Vagina (tissue), 2 donors: ENCODE measurements at regions not wholly inside any gene's neighbourhood (a gene's known extent, or its start where the extent isn't known, plus 50 kb on each side); places are given as distances from the start of the nearest gene placed in this dataset.

ENCODE experiments used
- DNase-seq, 2 donors: peaks; one replicate each; pipeline ENCODE4 v3.0.0-alpha.2; 2017; ENCODE audit errors: extremely low spot score in 2 of 2
- H3K27ac ChIP-seq: fragments of 200-600 bp; sonication (generic); one replicate; pipeline ENCODE4 v1.5.1; 2019
- H3K27me3 ChIP-seq: fragments of 200-600 bp; sonication (generic); one replicate; pipeline ENCODE4 v1.5.1; 2019
- H3K36me3 ChIP-seq, 2 donors: fragments of 200-600 bp; sonication (generic); one replicate each; pipeline ENCODE4 v1.5.1; 2017 to 2019
- H3K4me1 ChIP-seq: fragments of 200-600 bp; sonication (generic); one replicate; pipeline ENCODE4 v1.5.1; 2019
- H3K4me3 ChIP-seq, 2 donors: fragments of 200-600 bp; sonication (generic); 1 replicate in 1 of 2; 2 replicates in 1 of 2; pipeline ENCODE4 v1.5.1; 2016 to 2019
- H3K9me3 ChIP-seq: fragments of 200-600 bp; sonication (generic); one replicate; pipeline ENCODE4 v1.5.1; 2019
- POLR2A ChIP-seq, 2 donors: fragments of 450-650 bp; IDR thresholded peaks; one replicate each; pipeline ENCODE4 v1.6.1; 2017; ENCODE audit warnings: antibody characterized with exemption in 2 of 2, mild to moderate bottlenecking in 2 of 2, moderate library complexity in 2 of 2
- POLR2AphosphoS5 ChIP-seq, 2 donors: sonication (generic); formaldehyde crosslinking; IDR thresholded peaks; one replicate each; pipeline ENCODE4 v1.9.0; 2017; ENCODE audit warnings: antibody characterized with exemption in 2 of 2, mild to moderate bottlenecking in 2 of 2, low read depth in 1 of 2; ENCODE audit not compliant: insufficient read depth in 1 of 2
- intact Hi-C: fragments of 100-400 bp; cut with DNase I; formaldehyde crosslinking; loops from one replicate; pipeline ENCODE4 v1.15.1; 2023
- TF ChIP-seq, protein P1 (sequence below), 3 experiments: fragments of 450-650 bp in 2 of 3; fragments of 200-600 bp in 1 of 3; sonication (generic) in 1 of 3; IDR thresholded peaks; one replicate each; pipeline ENCODE4 v1.5.1; 2017 to 2019; ENCODE audit warnings: antibody characterized with exemption in 3 of 3, mild to moderate bottlenecking in 2 of 3, moderate library complexity in 2 of 3

DNA sequence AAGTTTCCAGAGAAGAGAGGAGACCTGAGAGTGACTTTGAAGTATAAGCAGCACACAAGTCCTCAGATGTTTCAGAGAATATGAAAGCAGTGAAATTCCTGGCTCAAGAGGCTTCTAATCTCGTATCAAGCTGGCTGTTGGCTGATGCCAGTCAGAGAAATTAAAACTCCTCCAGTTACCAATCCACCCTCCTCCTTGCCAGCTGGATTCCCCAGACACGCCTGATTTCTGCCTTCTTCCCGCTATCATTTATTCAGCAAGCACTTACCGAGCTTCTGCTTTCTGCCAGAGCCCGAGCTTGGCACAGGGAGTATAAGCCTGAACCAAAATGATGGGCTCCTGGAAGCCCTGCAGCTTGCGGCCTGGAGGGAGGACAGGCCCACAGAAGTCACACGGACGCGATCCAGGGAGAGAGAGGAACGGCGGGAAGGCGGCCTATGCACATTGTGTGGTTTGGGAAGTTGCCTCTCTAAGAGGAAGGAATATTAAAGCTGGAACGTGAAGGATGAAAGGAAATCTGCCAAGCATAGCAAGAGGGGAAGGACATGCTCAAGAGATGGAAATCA is 102.4 kb upstream of the TBL1X start:
- Histone ChIP-seq H3K4me1 (no peaks in the 10 kb centered on the region), H3K9me3 (no peaks in the 10 kb centered on the region), H3K27me3 (no peaks in the 10 kb centered on the region), H3K36me3 (no peaks in the 10 kb centered on the region), H3K4me3 (no peak overlapping the region), H3K27ac (no peak overlapping the region)
- DNase-seq = no peak
- TF ChIP-seq POLR2A (IDR thresholded peaks at IDR 0.05) (no peak), POLR2AphosphoS5 (IDR thresholded peaks at IDR 0.05; ENCODE audit: insufficient read depth in 1 of 2, low read depth in 1 of 2) (no peak)
- TF ChIP-seq, protein P1, sequence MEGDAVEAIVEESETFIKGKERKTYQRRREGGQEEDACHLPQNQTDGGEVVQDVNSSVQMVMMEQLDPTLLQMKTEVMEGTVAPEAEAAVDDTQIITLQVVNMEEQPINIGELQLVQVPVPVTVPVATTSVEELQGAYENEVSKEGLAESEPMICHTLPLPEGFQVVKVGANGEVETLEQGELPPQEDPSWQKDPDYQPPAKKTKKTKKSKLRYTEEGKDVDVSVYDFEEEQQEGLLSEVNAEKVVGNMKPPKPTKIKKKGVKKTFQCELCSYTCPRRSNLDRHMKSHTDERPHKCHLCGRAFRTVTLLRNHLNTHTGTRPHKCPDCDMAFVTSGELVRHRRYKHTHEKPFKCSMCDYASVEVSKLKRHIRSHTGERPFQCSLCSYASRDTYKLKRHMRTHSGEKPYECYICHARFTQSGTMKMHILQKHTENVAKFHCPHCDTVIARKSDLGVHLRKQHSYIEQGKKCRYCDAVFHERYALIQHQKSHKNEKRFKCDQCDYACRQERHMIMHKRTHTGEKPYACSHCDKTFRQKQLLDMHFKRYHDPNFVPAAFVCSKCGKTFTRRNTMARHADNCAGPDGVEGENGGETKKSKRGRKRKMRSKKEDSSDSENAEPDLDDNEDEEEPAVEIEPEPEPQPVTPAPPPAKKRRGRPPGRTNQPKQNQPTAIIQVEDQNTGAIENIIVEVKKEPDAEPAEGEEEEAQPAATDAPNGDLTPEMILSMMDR (IDR thresholded peaks at IDR 0.05) = no peak
- intact Hi-C loops = no loop called here

DNA sequence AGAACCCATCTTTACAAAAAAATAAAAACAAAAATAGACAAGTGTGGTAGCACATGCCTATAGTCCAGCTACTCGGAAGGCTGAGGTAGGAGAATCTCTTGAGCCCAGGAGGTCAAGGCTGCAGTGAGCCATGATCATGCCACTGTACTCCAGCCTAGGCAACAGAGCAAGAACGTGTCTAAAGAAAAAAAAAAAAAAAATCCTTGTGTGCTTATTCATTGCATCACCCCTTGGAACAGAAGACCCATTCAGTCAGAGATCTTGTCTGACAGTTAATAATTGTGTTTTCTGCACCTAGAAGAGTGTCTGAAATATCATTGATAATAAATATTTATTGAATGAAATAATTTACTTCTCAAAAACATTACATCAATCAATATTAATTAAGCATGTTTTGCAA is 97.4 kb upstream of the TBL1X start:
- Histone ChIP-seq H3K4me1 (no peaks in the 10 kb centered on the region), H3K4me3 (no peak overlapping the region), H3K9me3 (no peaks in the 10 kb centered on the region), H3K36me3 (no peaks in the 10 kb centered on the region), H3K27me3 (no peaks in the 10 kb centered on the region), H3K27ac (no peak overlapping the region)
- DNase-seq = no peak
- no peak for TF ChIP-seq POLR2AphosphoS5 (IDR thresholded peaks at IDR 0.05; ENCODE audit: insufficient read depth in 1 of 2, low read depth in 1 of 2)
- intact Hi-C loops = no loop called here

DNA sequence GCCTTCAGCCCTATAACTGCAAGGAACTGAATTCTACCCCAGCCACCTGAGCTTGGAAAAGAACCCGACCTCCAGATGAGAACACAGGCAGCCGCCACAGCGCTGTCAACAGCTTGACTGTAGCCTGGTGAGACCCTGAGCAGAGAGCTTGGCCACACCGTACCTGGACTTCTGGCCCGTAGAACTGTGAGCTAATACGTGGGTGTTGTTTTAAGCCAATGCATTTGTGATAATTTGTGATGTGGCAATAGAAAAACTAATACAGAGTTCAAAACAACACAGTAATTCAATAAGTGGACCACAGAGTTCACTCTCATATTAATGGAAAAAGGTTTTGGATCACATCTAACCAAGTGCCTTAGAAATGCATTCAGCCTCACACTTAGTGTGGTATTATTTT is 96.6 kb upstream of the TBL1X start:
- intact Hi-C loops = no loop called here

DNA sequence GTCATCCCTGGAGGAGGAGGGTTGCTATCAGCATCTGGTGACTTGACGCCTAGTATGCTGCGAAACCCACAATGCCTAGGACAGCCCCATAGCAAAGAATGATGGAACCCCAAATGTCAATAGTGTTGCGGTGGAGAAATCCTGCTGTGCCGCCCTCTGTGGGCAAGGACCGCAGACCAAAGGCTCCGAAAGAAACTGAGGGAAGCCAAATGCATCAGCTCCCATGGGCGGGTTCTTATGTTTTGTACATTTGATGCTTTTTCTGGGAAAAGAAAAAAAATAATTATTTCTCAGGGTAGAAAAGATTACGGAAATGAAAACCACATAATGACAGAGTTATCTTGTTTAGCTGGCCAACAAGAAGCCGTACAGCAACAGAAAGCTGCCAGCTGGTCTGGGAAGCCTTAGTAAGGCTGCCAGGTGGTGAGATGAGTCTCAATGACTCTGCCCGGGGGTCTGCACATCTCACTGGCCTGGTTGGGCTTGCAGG is 95.0 kb upstream of the TBL1X start:
- DNase-seq = no peak
- no peaks in the 10 kb centered on the region for H3K27me3 ChIP-seq
- intact Hi-C loops = no loop called here
- H3K4me1 ChIP-seq = no peaks in the 10 kb centered on the region
- H3K36me3 ChIP-seq = no peaks in the 10 kb centered on the region
- H3K4me3 ChIP-seq = no peak overlapping the region
- H3K9me3 ChIP-seq = no peaks in the 10 kb centered on the region
- H3K27ac ChIP-seq = no peak overlapping the region
- TF ChIP-seq POLR2A (IDR thresholded peaks at IDR 0.05) = no peak
- TF ChIP-seq, protein P1 (IDR thresholded peaks at IDR 0.05) = no peak
- TF ChIP-seq POLR2AphosphoS5 (IDR thresholded peaks at IDR 0.05; ENCODE audit: insufficient read depth in 1 of 2, low read depth in 1 of 2) = no peak

More for the DNA sequence above, 96.6 kb upstream of the TBL1X start:
- Histone ChIP-seq H3K4me1 (no peaks in the 10 kb centered on the region), H3K9me3 (no peaks in the 10 kb centered on the region), H3K27me3 (no peaks in the 10 kb centered on the region), H3K4me3 (no peak overlapping the region), H3K36me3 (no peaks in the 10 kb centered on the region), H3K27ac (no peak overlapping the region)
- no peak for TF ChIP-seq POLR2A (IDR thresholded peaks at IDR 0.05)
- TF ChIP-seq POLR2AphosphoS5 (IDR thresholded peaks at IDR 0.05; ENCODE audit: insufficient read depth in 1 of 2, low read depth in 1 of 2) = no peak
- TF ChIP-seq, protein P1 (IDR thresholded peaks at IDR 0.05) = no peak
- no peak for DNase-seq

DNA sequence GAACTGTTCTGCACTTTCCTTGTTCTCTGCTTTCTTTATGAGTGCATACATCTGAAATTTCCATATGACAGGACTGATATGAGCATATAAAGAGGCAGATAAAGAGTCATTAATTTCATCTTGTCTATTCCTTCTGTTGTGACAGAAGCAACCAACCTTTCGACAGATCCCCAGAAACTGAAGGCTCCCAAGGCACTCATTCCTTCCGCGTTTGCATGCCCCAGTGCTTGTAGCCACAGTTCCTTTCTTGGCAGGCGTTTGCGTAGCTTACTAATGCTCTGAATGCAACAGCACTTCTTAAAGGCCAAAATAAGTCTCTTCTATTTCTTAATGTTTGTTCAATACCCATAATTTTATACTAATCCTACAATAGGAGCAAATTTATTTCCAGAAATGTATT is 94.0 kb upstream of the TBL1X start:
- Histone ChIP-seq H3K4me1 (no peaks in the 10 kb centered on the region), H3K27ac (no peak overlapping the region), H3K36me3 (no peaks in the 10 kb centered on the region), H3K27me3 (no peaks in the 10 kb centered on the region), H3K4me3 (no peak overlapping the region), H3K9me3 (no peaks in the 10 kb centered on the region)
- TF ChIP-seq, protein P1 (IDR thresholded peaks at IDR 0.05) = no peak
- TF ChIP-seq POLR2A (IDR thresholded peaks at IDR 0.05) = no peak
- no peak for TF ChIP-seq POLR2AphosphoS5 (IDR thresholded peaks at IDR 0.05; ENCODE audit: insufficient read depth in 1 of 2, low read depth in 1 of 2)
- intact Hi-C loops = no loop called here
- no peak for DNase-seq
